Sigmoid colon (tissue), 4 donors: ENCODE measurements at regions not wholly inside any gene's neighbourhood (a gene's known extent, or its start where the extent isn't known, plus 50 kb on each side); places are given as distances from the start of the nearest gene placed in this dataset.

ENCODE experiments used
- CTCF ChIP-seq, 4 experiments: fragments of 450-650 bp in 3 of 4; fragments of 200-600 bp in 1 of 4; IDR thresholded peaks; one replicate each; pipeline ENCODE4 v1.5.1; 2016 to 2019; ENCODE audit warnings: antibody characterized with exemption in 4 of 4, mild to moderate bottlenecking in 3 of 4, moderate library complexity in 2 of 4
- POLR2A ChIP-seq, 2 donors: fragments of 450-650 bp; IDR thresholded peaks; one replicate each; pipeline ENCODE4 v1.6.1; 2016; ENCODE audit warnings: antibody characterized with exemption in 2 of 2, mild to moderate bottlenecking in 2 of 2, moderate library complexity in 2 of 2
- POLR2AphosphoS5 ChIP-seq, 4 donors: sonication (generic); formaldehyde crosslinking; IDR thresholded peaks; one replicate each; pipeline ENCODE4 v1.6.1; 2017; ENCODE audit warnings: antibody characterized with exemption in 4 of 4

DNA sequence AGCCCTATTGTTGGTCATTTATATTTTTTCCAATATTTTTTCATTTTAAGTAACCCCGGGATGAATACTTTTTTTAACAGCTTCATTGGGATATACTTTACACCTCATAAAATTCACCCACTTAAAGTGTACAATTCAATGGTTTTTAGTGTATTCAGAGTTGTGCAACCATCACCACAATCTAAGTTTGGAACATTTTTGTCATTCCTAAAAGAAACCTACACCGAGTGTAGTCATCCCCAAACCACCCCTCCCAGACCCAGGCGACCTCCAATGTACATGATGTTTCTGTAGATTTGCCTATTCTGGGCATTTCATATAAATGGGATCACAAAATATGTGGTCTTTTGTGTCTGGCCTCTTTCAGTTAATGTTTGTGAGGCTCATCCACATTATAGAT, 118.3 kb upstream of the FRMD4B start:
- TF ChIP-seq POLR2A (IDR thresholded peaks at IDR 0.05) (no peak), POLR2AphosphoS5 (IDR thresholded peaks at IDR 0.05) (no peak), CTCF (IDR thresholded peaks at IDR 0.05) (no peak)
